ENCODE measurements at regions not wholly inside any gene's neighbourhood (a gene's known extent, or its start where the extent isn't known, plus 50 kb on each side); places are given as distances from the start of the nearest gene placed in this dataset.

GRCh38 chr17:79408251-79408650 is 202.6 kb downstream of the RBFOX3 start:
- no peak for TF ChIP-seq USF2 (CRISPR knock-in tag; IDR thresholded peaks at IDR 0.05)
- no peak for TF ChIP-seq CTCF (IDR thresholded peaks at IDR 0.05)
- TF ChIP-seq ZNF263 (CRISPR knock-in tag; IDR thresholded peaks at IDR 0.05; ENCODE audit: low read depth), result no peak
- TF ChIP-seq E2F5 (CRISPR knock-in tag; IDR thresholded peaks at IDR 0.05), result no peak
- no peak for TF ChIP-seq ZNF219 (CRISPR knock-in tag; IDR thresholded peaks at IDR 0.05; ENCODE audit: borderline replicate concordance)
- no peak for TF ChIP-seq ETV6 (CRISPR knock-in tag; IDR thresholded peaks at IDR 0.05)
- no peak for TF ChIP-seq ZNF512 (CRISPR knock-in tag; IDR thresholded peaks at IDR 0.05; ENCODE audit: borderline replicate concordance)
- TF ChIP-seq CBFB (CRISPR knock-in tag; IDR thresholded peaks at IDR 0.05; ENCODE audit: low read depth), result no peak
- TF ChIP-seq ATF2 (CRISPR knock-in tag; IDR thresholded peaks at IDR 0.05; ENCODE audit: borderline replicate concordance, low read depth), result no peak
- no peak for TF ChIP-seq USF1 (CRISPR knock-in tag; IDR thresholded peaks at IDR 0.05)
- no peak for TF ChIP-seq FOXP1 (CRISPR knock-in tag; IDR thresholded peaks at IDR 0.05; ENCODE audit: borderline replicate concordance)
- no peak for TF ChIP-seq TP53 (CRISPR knock-in tag; IDR thresholded peaks at IDR 0.05)
- no peak for TF ChIP-seq MAX (CRISPR knock-in tag; IDR thresholded peaks at IDR 0.05)

Measured in WTC11 (cell line).